AG04450 (cell line): ENCODE measurements at regions not wholly inside any gene's neighbourhood (a gene's known extent, or its start where the extent isn't known, plus 50 kb on each side); places are given as distances from the start of the nearest gene placed in this dataset.

Experiments used
- CTCF ChIA-PET: fragments of 300-600, 350-600 bp; formaldehyde crosslinking; extraction: SDS; loops from one replicate; lab custom pipeline; 2022; ENCODE audit warnings: antibody characterized with exemption, inconsistent platforms; lab: Charles Lee
- POLR2A ChIA-PET: fragments of 350-600 bp; formaldehyde crosslinking; extraction: SDS; loops from one replicate; lab custom pipeline; 2021; ENCODE audit warnings: antibody characterized with exemption, inconsistent platforms; lab: Yijun Ruan, JAX
- DNase-seq: peaks from one replicate; pipeline ENCODE4 v3.0.0-alpha.2; 2011; ENCODE audit warnings: low read depth, low spot score
- H3K27ac ChIP-seq: one replicate; pipeline ENCODE4 v1.5.1; 2012; ENCODE audit warnings: low read depth, low read length, control low read depth
- H3K27me3 ChIP-seq: one replicate; pipeline ENCODE4 v1.6.0; 2012; ENCODE audit warnings: low read length; ENCODE audit not compliant: control insufficient read depth, insufficient read depth
- H3K4me3 ChIP-seq: 2 replicates; pipeline ENCODE4 v1.5.1; 2011; ENCODE audit warnings: mild to moderate bottlenecking, low read depth, low read length, control low read depth
- H3K9me3 ChIP-seq: 2 replicates; pipeline ENCODE4 v1.5.1; 2012; ENCODE audit warnings: low read length; ENCODE audit not compliant: control insufficient read depth, insufficient read depth
- CTCF ChIP-seq: IDR thresholded peaks from 2 replicates; pipeline ENCODE4 v1.5.1; 2011; ENCODE audit warnings: low read depth, low read length, control low read depth, inconsistent platforms

GRCh38 chr3:139757448-139758030 is 79.8 kb upstream of the NMNAT3 start:
- peaks cover 3% of the 10 kb centered on the region for H3K27me3 ChIP-seq
- ChIA-PET CTCF (no interaction called here), POLR2A (no interaction called here)
- H3K4me3 ChIP-seq: no peak overlapping the region
- no peaks in the 10 kb centered on the region; the same call in 1 of the 2 replicates for H3K9me3 ChIP-seq
- no peak for DNase-seq
- TF ChIP-seq CTCF: no peak
- H3K27ac ChIP-seq: no peak overlapping the region

- no peak for DNase-seq
- CTCF ChIA-PET: no interaction called here
- Histone ChIP-seq H3K4me3 (no peak overlapping the region), H3K27ac (no peak overlapping the region), H3K9me3 (no peaks in the 10 kb centered on the region), H3K27me3 (no peaks in the 10 kb centered on the region)
- POLR2A ChIA-PET: no interaction called here
- TF ChIP-seq CTCF: no peak
These were observed 78.8 kb upstream of the NMNAT3 start for GRCh38 chr3:139756529-139757103.

DNA sequence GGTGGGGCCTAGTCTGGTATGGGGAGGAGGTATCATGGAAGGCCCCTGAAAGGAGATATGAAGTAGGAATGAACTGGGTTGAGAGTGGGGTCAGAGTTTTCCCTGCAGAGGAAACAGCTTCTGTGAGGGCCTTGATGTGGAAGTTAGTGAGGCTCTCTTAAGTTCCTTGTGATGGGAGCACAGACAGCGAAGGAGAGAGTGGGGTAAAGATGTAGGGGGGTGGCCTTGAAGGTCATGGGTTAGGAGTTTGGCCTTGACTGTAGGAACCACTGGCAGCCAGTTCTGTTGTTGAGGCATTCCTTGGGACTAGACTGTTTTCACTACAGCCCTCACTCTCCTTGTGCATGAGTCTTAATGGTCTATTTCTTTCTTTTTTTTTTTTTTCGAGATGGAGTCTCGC is 77.8 kb upstream of the NMNAT3 start:
- CTCF ChIA-PET: no interaction called here
- no peak for DNase-seq
- H3K9me3 ChIP-seq: no peaks in the 10 kb centered on the region
- no peaks in the 10 kb centered on the region for H3K27me3 ChIP-seq
- TF ChIP-seq CTCF: no peak
- no peak overlapping the region for H3K4me3 ChIP-seq
- no peak overlapping the region for H3K27ac ChIP-seq
- POLR2A ChIA-PET: no interaction called here

GRCh38 chr3:139751789-139752188 is 74.0 kb upstream of the NMNAT3 start:
- Histone ChIP-seq H3K9me3 (no peaks in the 10 kb centered on the region), H3K27me3 (no peaks in the 10 kb centered on the region), H3K27ac (no peak overlapping the region), H3K4me3 (no peak overlapping the region)
- DNase-seq: no peak
- POLR2A ChIA-PET: no interaction called here
- TF ChIP-seq CTCF: no peak
- CTCF ChIA-PET: no interaction called here

GRCh38 chr3:139746481-139746880 is 68.7 kb upstream of the NMNAT3 start:
- no peak for TF ChIP-seq CTCF
- Histone ChIP-seq H3K9me3 (no peaks in the 10 kb centered on the region), H3K27me3 (peaks cover 4% of the 10 kb centered on the region), H3K27ac (no peak overlapping the region), H3K4me3 (no peak overlapping the region)
- ChIA-PET POLR2A (no interaction called here), CTCF (no interaction called here)
- no peak for DNase-seq
